ENCODE measurements at regions not wholly inside any gene's neighbourhood (a gene's known extent, or its start where the extent isn't known, plus 50 kb on each side); places are given as distances from the start of the nearest gene placed in this dataset.
"Not testable (repeated sequence)": the region's sequence is repeated elsewhere in the genome, so short reads cannot be mapped to it uniquely, and the experiment has no call there.

- TF ChIP-seq CTCF (IDR thresholded peaks at IDR 0.05; ENCODE audit: borderline replicate concordance, insufficient read depth, low read depth, low read length), result no peak
- no peak overlapping the region for H3K4me3 ChIP-seq (ENCODE audit: low read depth, low read length)
Measured at GRCh38 chr1:29756085-29756484, 519.8 kb downstream of the PTPRU start.

GRCh38 chr1:29755412-29756015 is 519.2 kb downstream of the PTPRU start:
- H3K4me3 ChIP-seq (ENCODE audit: low read depth, low read length), result not testable (repeated sequence)

- no peak for TF ChIP-seq CTCF (IDR thresholded peaks at IDR 0.05; ENCODE audit: borderline replicate concordance, insufficient read depth, low read depth, low read length)
- H3K4me3 ChIP-seq (ENCODE audit: low read depth, low read length), result no peak overlapping the region
Measured at GRCh38 chr1:29754573-29755375, 518.5 kb downstream of the PTPRU start.

GRCh38 chr1:29753771-29754572 is 517.6 kb downstream of the PTPRU start:
- no peak for TF ChIP-seq CTCF (IDR thresholded peaks at IDR 0.05; ENCODE audit: borderline replicate concordance, insufficient read depth, low read depth, low read length)

GRCh38 chr1:29753244-29753643 is 516.9 kb downstream of the PTPRU start:
- H3K4me3 ChIP-seq (ENCODE audit: low read depth, low read length), result no peak overlapping the region
- TF ChIP-seq CTCF (IDR thresholded peaks at IDR 0.05; ENCODE audit: borderline replicate concordance, insufficient read depth, low read depth, low read length), result no peak

More at GRCh38 chr1:29753771-29754572, 517.6 kb downstream of the PTPRU start:
- H3K4me3 ChIP-seq (ENCODE audit: low read depth, low read length), result no peak overlapping the region

GRCh38 chr1:29752141-29752540 is 515.8 kb downstream of the PTPRU start:
- no peak overlapping the region for H3K4me3 ChIP-seq (ENCODE audit: low read depth, low read length)
- no peak for TF ChIP-seq CTCF (IDR thresholded peaks at IDR 0.05; ENCODE audit: borderline replicate concordance, insufficient read depth, low read depth, low read length)

Data from GM12875 (cell line).